Spleen (tissue), 11 donors: ENCODE measurements at regions not wholly inside any gene's neighbourhood (a gene's known extent, or its start where the extent isn't known, plus 50 kb on each side); places are given as distances from the start of the nearest gene placed in this dataset.

ENCODE experiments used
- DNase-seq: peaks from one replicate; pipeline ENCODE4 v3.0.0-alpha.2; 2020
- H3K27ac ChIP-seq, 8 donors: fragments of 200-600 bp; sonication (generic) in 7 of 8; 1 replicate in 4 of 8; 2 replicates in 4 of 8; pipeline versions ENCODE4 v1.5.0 to v1.8.0; 2016 to 2021; ENCODE audit warnings: inconsistent platforms in 4 of 8, mild to moderate bottlenecking in 4 of 8, moderate library complexity in 1 of 8
- H3K27me3 ChIP-seq, 7 donors: fragments of 200-600 bp; sonication (generic) in 6 of 7; replicated peaks in 1 of 7; 1 replicate in 4 of 7; 2 replicates in 3 of 7; pipeline versions ENCODE4 v1.5.0 to v1.8.0; 2016 to 2021; ENCODE audit warnings: inconsistent platforms in 3 of 7, mild to moderate bottlenecking in 1 of 7
- H3K36me3 ChIP-seq, 6 donors: fragments of 200-600 bp; sonication (generic) in 5 of 6; 1 replicate in 4 of 6; 2 replicates in 2 of 6; pipeline versions ENCODE4 v1.5.0 to v1.8.0; 2016 to 2021; ENCODE audit warnings: inconsistent platforms in 2 of 6
- H3K4me1 ChIP-seq, 6 donors: fragments of 200-600 bp; sonication (generic) in 5 of 6; 1 replicate in 3 of 6; 2 replicates in 3 of 6; pipeline versions ENCODE4 v1.5.0 to v1.8.0; 2016 to 2021; ENCODE audit warnings: inconsistent platforms in 3 of 6
- H3K4me3 ChIP-seq, 8 donors: fragments of 200-600 bp; sonication (generic) in 7 of 8; 1 replicate in 4 of 8; 2 replicates in 4 of 8; pipeline versions ENCODE4 v1.5.0 to v1.8.0; 2016 to 2021; ENCODE audit warnings: inconsistent platforms in 4 of 8, mild to moderate bottlenecking in 4 of 8, moderate library complexity in 2 of 8
- H3K9me3 ChIP-seq, 8 donors: fragments of 200-600 bp; sonication (generic) in 7 of 8; 1 replicate in 4 of 8; 2 replicates in 4 of 8; pipeline versions ENCODE4 v1.5.0 to v1.8.0; 2016 to 2021; ENCODE audit warnings: inconsistent platforms in 4 of 8
- POLR2A ChIP-seq, 3 donors: fragments of 450-650 bp; IDR thresholded peaks; one replicate each; pipeline ENCODE4 v1.5.1; 2017; ENCODE audit warnings: antibody characterized with exemption in 3 of 3, mild to moderate bottlenecking in 1 of 3
- POLR2AphosphoS5 ChIP-seq, 3 donors: sonication (generic); formaldehyde crosslinking; IDR thresholded peaks; one replicate each; pipeline ENCODE4 v1.5.1; 2017; ENCODE audit warnings: antibody characterized with exemption in 3 of 3
- WGBS, 5 donors: extraction: QIAGEN DNeasy Blood & Tissue Kit in 3 of 5; methylation state at CpG; one replicate each; pipeline versions ENCODE4 v1.1.5 to v1.1.7; 2013 to 2018; 5-methylcytosine and 5-hydroxymethylcytosine counted together
- intact Hi-C: fragments of 100-400 bp; cut with DNase I; formaldehyde crosslinking; loops from one replicate; pipeline ENCODE4 v1.15.0; 2023; ENCODE audit warnings: low total_unique reads
- TF ChIP-seq, protein P1 (sequence below), 11 experiments: fragments of 200-600 bp in 7 of 11; fragments of 450-650 bp in 4 of 11; sonication (generic) in 4 of 11; IDR thresholded peaks in 8 of 11; conservative IDR thresholded peaks in 3 of 11; 1 replicate in 7 of 11; 2 replicates in 4 of 11; pipeline versions ENCODE4 v1.4.0 to v1.8.0; 2016 to 2021; ENCODE audit warnings: antibody characterized with exemption in 11 of 11, inconsistent platforms in 4 of 11, mild to moderate bottlenecking in 1 of 11
- donor health status: healthy with polysubstance abuse.
- donor health status: DM: no; HTN: no; CAD: no; lungs with moderate emphysema.
- donor health status: DM: no; HTN: no; CAD: no.
- donor health status: Bipolar disorder and iron deficiency.
- donor health status: healthy.
- donor health status: DM: no; HTN: no; CAD: no.
- donor health status: DM: yes; HTN: yes; CAD: no.

DNA sequence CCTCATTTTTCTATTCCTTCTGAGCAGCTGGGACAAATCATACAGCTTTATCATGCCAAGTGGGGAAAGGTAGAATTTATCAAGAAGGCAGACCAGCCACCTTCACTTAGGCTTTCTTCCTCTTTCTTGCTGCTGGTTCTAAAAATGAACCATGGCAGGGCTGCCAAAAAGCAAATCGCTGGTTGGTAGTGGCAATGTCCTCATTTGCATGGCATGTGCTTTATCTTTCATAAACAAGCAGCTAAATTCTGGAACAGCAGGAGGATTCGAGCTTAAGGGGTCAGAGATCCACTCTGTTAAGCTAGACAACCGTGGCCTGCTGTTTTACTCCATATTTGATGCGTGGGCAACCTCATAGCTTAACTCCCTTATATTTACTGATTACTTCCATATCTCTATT, 91.3 kb downstream of the RPE65 start:
- intact Hi-C loops, result no loop called here
- Histone ChIP-seq H3K36me3 (no peaks in the 10 kb centered on the region), H3K27me3 (no peaks in the 10 kb centered on the region), H3K9me3 (no peaks in the 10 kb centered on the region), H3K4me1 (peaks cover 0 to 28% (median 19%) of the 10 kb centered on the region in 6 donors), H3K27ac (peak overlapping the region in 7 of 8 donors; percentile 1 to 68 (median 56)), H3K4me3 (no peak overlapping the region)
- WGBS, 5 donors, result 31 to 41% (median 36%) methylated on average over 4 of the region's 4 CpGs
- TF ChIP-seq POLR2AphosphoS5 (IDR thresholded peaks at IDR 0.05), result no peak
- TF ChIP-seq, protein P1, sequence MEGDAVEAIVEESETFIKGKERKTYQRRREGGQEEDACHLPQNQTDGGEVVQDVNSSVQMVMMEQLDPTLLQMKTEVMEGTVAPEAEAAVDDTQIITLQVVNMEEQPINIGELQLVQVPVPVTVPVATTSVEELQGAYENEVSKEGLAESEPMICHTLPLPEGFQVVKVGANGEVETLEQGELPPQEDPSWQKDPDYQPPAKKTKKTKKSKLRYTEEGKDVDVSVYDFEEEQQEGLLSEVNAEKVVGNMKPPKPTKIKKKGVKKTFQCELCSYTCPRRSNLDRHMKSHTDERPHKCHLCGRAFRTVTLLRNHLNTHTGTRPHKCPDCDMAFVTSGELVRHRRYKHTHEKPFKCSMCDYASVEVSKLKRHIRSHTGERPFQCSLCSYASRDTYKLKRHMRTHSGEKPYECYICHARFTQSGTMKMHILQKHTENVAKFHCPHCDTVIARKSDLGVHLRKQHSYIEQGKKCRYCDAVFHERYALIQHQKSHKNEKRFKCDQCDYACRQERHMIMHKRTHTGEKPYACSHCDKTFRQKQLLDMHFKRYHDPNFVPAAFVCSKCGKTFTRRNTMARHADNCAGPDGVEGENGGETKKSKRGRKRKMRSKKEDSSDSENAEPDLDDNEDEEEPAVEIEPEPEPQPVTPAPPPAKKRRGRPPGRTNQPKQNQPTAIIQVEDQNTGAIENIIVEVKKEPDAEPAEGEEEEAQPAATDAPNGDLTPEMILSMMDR (IDR thresholded peaks at IDR 0.05 in 8 of 11, conservative IDR thresholded peaks at IDR 0.05 in 3 of 11), result no peak
- TF ChIP-seq POLR2A (IDR thresholded peaks at IDR 0.05), result no peak
- DNase-seq, result no peak

DNA sequence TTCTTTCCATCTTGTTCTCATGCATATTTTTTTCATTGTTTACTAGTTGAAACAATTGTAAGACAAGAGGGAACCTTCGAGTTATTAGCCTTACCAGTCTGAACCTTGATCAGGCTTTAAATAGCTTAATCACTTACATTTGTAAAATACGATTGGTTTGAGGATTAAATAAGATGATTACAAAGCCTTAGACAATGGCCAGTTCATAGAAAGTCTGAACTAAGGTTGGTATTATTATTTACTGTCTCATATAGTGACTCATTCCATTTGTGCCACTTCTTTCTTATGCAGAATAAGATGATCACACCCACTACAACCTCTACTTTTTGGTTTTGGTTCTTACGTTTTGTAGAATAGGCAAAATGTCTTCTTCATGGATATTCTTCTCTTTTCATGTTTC, 94.1 kb downstream of the RPE65 start:
- no peak overlapping the region for H3K4me3 ChIP-seq
- no peak for TF ChIP-seq POLR2A (IDR thresholded peaks at IDR 0.05)
- TF ChIP-seq, protein P1 (IDR thresholded peaks at IDR 0.05 in 8 of 11, conservative IDR thresholded peaks at IDR 0.05 in 3 of 11), result no peak
- no peak for TF ChIP-seq POLR2AphosphoS5 (IDR thresholded peaks at IDR 0.05)
- no peaks in the 10 kb centered on the region for H3K27me3 ChIP-seq
- no peaks in the 10 kb centered on the region for H3K36me3 ChIP-seq
- WGBS, 5 donors, result 81 to 97% (median 89%) methylated on average over 3 of the region's 3 CpGs
- DNase-seq, result no peak
- H3K9me3 ChIP-seq, result no peaks in the 10 kb centered on the region
- no peak overlapping the region for H3K27ac ChIP-seq
- intact Hi-C loops, result no loop called here
- H3K4me1 ChIP-seq, result peaks cover 0 to 22% (median 19%) of the 10 kb centered on the region in 6 donors

DNA sequence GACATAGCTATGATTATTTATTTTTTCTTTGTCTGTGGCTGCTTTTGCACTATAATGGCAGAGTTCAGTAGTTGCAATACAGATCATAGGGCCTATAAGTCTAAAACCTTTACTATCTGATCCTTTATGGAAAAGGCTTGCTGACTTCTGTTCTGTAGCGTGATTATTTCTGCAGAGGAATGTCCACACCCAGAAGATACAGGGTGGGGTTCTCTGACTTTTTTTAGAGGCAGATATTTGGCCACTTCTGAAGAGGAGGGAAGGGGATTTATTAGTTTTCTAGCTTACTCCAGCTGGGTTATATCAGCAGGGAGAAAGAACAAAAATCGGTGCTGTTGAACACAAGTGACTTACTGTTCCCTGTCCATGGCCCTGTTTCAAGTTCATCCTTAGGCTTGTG, 97.6 kb downstream of the RPE65 start:
- intact Hi-C loops, result no loop called here
- Histone ChIP-seq H3K9me3 (peaks cover 0 to 5% (median 0%) of the 10 kb centered on the region in 8 donors), H3K36me3 (no peaks in the 10 kb centered on the region), H3K4me3 (no peak overlapping the region), H3K4me1 (peaks cover 0 to 13% (median under 1%) of the 10 kb centered on the region in 6 donors), H3K27ac (no peak overlapping the region), H3K27me3 (no peaks in the 10 kb centered on the region)
- TF ChIP-seq, protein P1 (IDR thresholded peaks at IDR 0.05 in 8 of 11, conservative IDR thresholded peaks at IDR 0.05 in 3 of 11), result no peak
- TF ChIP-seq POLR2A (IDR thresholded peaks at IDR 0.05) (no peak), POLR2AphosphoS5 (IDR thresholded peaks at IDR 0.05) (no peak)
- DNase-seq, result no peak
- 60 to 98% (median 76%) methylated on average over 2 of the region's 2 CpGs for WGBS, 5 donors

DNA sequence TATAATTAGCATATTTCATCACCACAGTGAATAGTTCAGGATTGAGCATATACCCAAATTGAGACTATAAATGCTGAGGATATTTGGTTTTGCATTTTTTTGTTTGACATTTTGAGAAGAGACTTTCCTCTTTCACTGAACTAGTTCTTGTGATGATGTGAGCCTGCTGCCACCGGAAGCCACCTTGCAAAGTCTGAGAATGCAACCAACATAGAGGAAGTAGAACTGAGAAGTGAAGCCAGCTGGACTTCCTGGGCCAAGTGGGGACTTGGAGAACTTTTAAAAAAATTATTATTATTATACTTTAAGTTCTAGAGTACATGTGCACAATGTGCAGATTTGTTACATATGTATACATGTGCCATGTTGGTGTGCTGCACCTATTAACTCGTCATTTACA, 102.3 kb downstream of the RPE65 start:
- H3K36me3 ChIP-seq, result no peaks in the 10 kb centered on the region

More for the DNA sequence above, 102.3 kb downstream of the RPE65 start:
- peaks cover 0 to 5% (median 0%) of the 10 kb centered on the region in 8 donors for H3K9me3 ChIP-seq
- H3K4me1 ChIP-seq, result peaks cover 0 to 27% (median 7%) of the 10 kb centered on the region in 6 donors
- intact Hi-C loops, result no loop called here
- no peak overlapping the region for H3K4me3 ChIP-seq
- no peaks in the 10 kb centered on the region for H3K27me3 ChIP-seq
- peak overlapping the region in 7 of 8 donors; percentile 0 to 79 (median 69) for H3K27ac ChIP-seq
- no peak for TF ChIP-seq POLR2A (IDR thresholded peaks at IDR 0.05)
- TF ChIP-seq POLR2AphosphoS5 (IDR thresholded peaks at IDR 0.05), result peak in 1 of 3 donors; percentile 46
- TF ChIP-seq, protein P1 (IDR thresholded peaks at IDR 0.05 in 8 of 11, conservative IDR thresholded peaks at IDR 0.05 in 3 of 11), result peak in 1 of 11 experiments; percentile 13
- WGBS, 5 donors, result 9 to 48% (median 24%) methylated on average over 1 to 2 of the region's 2 CpGs
- DNase-seq, result peak; percentile 87
